KMS-11 (cell line): ENCODE measurements at regions not wholly inside any gene's neighbourhood (a gene's known extent, or its start where the extent isn't known, plus 50 kb on each side); places are given as distances from the start of the nearest gene placed in this dataset.

Experiments used
- H2AFZ ChIP-seq: fragments of 200-600 bp; sonication (generic); 2 replicates; pipeline ENCODE4 v1.6.1; 2016; ENCODE audit warnings: antibody characterized with exemption, mixed run types, low read depth
- H3K27ac ChIP-seq: fragments of 200-600 bp; sonication (generic); 2 replicates; pipeline ENCODE4 v1.6.1; 2016; ENCODE audit warnings: mild to moderate bottlenecking, mixed run types
- H3K27me3 ChIP-seq: fragments of 200-600 bp; sonication (generic); 2 replicates; pipeline ENCODE4 v1.6.1; 2017; ENCODE audit warnings: mild to moderate bottlenecking, low read depth, mixed run types, moderate library complexity; ENCODE audit not compliant: insufficient read depth
- H3K36me3 ChIP-seq: fragments of 200-600 bp; sonication (generic); 2 replicates; pipeline ENCODE4 v1.6.1; 2017; ENCODE audit warnings: mild to moderate bottlenecking, mixed run types; ENCODE audit not compliant: insufficient read depth
- H3K4me1 ChIP-seq: fragments of 200-600 bp; sonication (generic); 2 replicates; pipeline ENCODE4 v1.6.1; 2016; ENCODE audit warnings: mild to moderate bottlenecking, low read depth, mixed run types; ENCODE audit not compliant: poor library complexity, severe bottlenecking
- H3K4me2 ChIP-seq: fragments of 200-600 bp; sonication (generic); 2 replicates; pipeline ENCODE4 v1.7.0; 2016; ENCODE audit warnings: mild to moderate bottlenecking, mixed run types
- H3K4me3 ChIP-seq: fragments of 200-600 bp; sonication (generic); IDR thresholded peaks from 2 replicates; pipeline ENCODE4 v1.6.1; 2017; ENCODE audit warnings: low read depth, low read length, mixed read lengths; ENCODE audit not compliant: insufficient read depth
- H3K79me2 ChIP-seq: fragments of 200-600 bp; sonication (generic); 2 replicates; pipeline ENCODE4 v1.6.1; 2016; ENCODE audit warnings: low read depth, mixed run types; ENCODE audit not compliant: insufficient read depth
- H3K9ac ChIP-seq: fragments of 200-600 bp; sonication (generic); 2 replicates; pipeline ENCODE4 v1.6.1; 2016; ENCODE audit warnings: mild to moderate bottlenecking, mixed run types
- H4K20me1 ChIP-seq: fragments of 200-600 bp; sonication (generic); 2 replicates; pipeline ENCODE4 v1.6.1; 2016; ENCODE audit warnings: mild to moderate bottlenecking, mixed run types; ENCODE audit not compliant: insufficient read depth
- CTCF ChIP-seq: fragments of 200-600 bp; sonication (generic); conservative IDR thresholded peaks from 2 replicates; pipeline ENCODE4 v1.6.1; 2017; ENCODE audit warnings: low read depth, mild to moderate bottlenecking, antibody characterized with exemption, low read length, moderate library complexity, mixed read lengths

DNA sequence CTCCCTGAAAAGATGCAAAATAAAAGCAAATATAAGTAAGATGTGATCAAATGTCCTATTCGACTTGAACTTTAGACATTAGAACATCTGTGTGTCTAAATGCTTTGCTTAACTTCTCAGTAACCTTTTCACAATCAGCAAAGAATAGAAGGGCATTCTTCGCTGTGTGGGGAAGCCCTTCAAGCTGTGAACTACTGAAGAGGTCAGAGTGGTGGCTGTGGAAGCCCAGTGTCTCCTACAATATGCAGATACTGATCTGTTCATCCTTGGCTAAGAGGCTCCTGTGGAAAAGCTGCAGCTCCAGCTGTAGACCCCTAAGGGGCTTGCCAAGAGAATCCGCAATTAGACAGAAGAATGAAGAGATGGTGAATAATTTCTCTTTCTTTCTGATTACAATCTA is 400.3 kb upstream of the SASH1 start:
- no peaks in the 10 kb centered on the region for H3K79me2 ChIP-seq

DNA sequence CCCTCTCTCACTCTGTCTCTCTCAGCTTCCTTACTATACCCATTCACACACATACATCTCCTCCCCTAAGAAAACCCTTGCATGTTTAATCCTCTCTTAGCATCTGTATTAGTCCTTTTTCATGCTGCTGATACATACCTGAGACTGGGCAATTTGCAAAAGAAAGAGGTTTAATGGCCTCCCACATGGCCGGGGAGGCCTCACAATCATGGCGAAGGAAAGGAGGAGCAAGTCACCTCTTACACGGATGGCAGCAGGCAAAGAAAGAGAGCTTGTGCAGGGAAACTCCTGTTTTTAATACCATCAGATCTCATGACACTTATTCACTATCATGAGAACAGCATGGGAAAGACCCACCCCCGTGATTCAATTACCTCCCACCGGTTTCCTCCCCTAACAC is 398.5 kb upstream of the SASH1 start:
- Histone ChIP-seq H3K79me2 (no peaks in the 10 kb centered on the region), H2AFZ (no peak overlapping the region), H3K27me3 (no peaks in the 10 kb centered on the region), H3K4me1 (peaks cover 10% of the 10 kb centered on the region), H3K4me3 (no peak overlapping the region), H3K4me2 (no peak overlapping the region), H3K36me3 (no peaks in the 10 kb centered on the region), H3K27ac (no peak overlapping the region), H4K20me1 (no peaks in the 10 kb centered on the region), H3K9ac (no peak overlapping the region)
- TF ChIP-seq CTCF: no peak

More for the DNA sequence above, 400.3 kb upstream of the SASH1 start:
- Histone ChIP-seq H3K27ac (no peak overlapping the region), H3K4me2 (no peak overlapping the region), H2AFZ (no peak overlapping the region), H3K36me3 (no peaks in the 10 kb centered on the region), H3K9ac (no peak overlapping the region), H4K20me1 (no peaks in the 10 kb centered on the region), H3K27me3 (no peaks in the 10 kb centered on the region), H3K4me1 (peaks cover 10% of the 10 kb centered on the region), H3K4me3 (no peak overlapping the region)
- no peak for TF ChIP-seq CTCF

DNA sequence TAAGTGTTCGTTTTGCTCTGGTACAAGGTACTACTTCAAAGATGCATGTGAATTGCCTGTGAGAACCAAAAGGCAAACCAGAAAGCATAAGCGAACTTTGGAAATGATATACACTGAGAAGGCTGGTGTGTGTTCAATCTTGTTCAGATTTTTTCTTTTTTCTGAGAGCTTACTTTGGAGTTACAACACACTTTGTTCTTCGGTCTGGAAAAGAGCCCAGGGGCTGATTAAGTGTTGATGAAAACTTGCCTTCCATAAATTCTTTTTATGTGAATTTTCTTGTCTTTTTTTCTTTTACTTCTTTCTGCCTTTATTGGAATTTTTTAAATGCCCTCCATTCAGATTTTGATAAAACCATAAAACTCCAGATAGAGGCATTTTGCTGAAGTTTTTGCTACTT is 395.1 kb upstream of the SASH1 start:
- Histone ChIP-seq H3K27ac (no peak overlapping the region), H3K27me3 (no peaks in the 10 kb centered on the region), H3K4me1 (no peaks in the 10 kb centered on the region), H3K9ac (no peak overlapping the region), H4K20me1 (no peaks in the 10 kb centered on the region), H3K79me2 (no peaks in the 10 kb centered on the region), H3K36me3 (no peaks in the 10 kb centered on the region), H2AFZ (no peak overlapping the region), H3K4me3 (no peak overlapping the region), H3K4me2 (no peak overlapping the region)
- no peak for TF ChIP-seq CTCF

GRCh38 chr6:147949981-147950622 is 392.5 kb upstream of the SASH1 start:
- H4K20me1 ChIP-seq: no peaks in the 10 kb centered on the region
- H3K4me1 ChIP-seq: no peaks in the 10 kb centered on the region
- TF ChIP-seq CTCF: no peak
- no peak overlapping the region for H2AFZ ChIP-seq
- H3K27me3 ChIP-seq: no peaks in the 10 kb centered on the region
- H3K27ac ChIP-seq: no peak overlapping the region
- H3K79me2 ChIP-seq: no peaks in the 10 kb centered on the region
- no peak overlapping the region for H3K9ac ChIP-seq
- no peak overlapping the region for H3K4me2 ChIP-seq
- H3K36me3 ChIP-seq: no peaks in the 10 kb centered on the region
- H3K4me3 ChIP-seq: no peak overlapping the region
